HL-60 (cell line): ENCODE measurements at regions not wholly inside any gene's neighbourhood (a gene's known extent, or its start where the extent isn't known, plus 50 kb on each side); places are given as distances from the start of the nearest gene placed in this dataset.
"Not testable (repeated sequence)": the region's sequence is repeated elsewhere in the genome, so short reads cannot be mapped to it uniquely, and the experiment has no call there.

Experiments used
- DNase-seq, 2 experiments: peaks; one replicate each; pipeline ENCODE4 v3.0.0-alpha.2; 2010 to 2020; ENCODE audit warnings: low read depth in 1 of 2, low spot score in 1 of 2
- H3K27ac ChIP-seq: fragments of 250-450 bp; sonication (Bioruptor Pico); replicated peaks from 2 replicates; pipeline ENCODE4 v1.5.1; 2020; ENCODE audit warnings: mild to moderate bottlenecking, moderate library complexity
- H3K27me3 ChIP-seq: fragments of 250-450 bp; sonication (Bioruptor Pico); 2 replicates; pipeline ENCODE4 v1.5.1; 2021; ENCODE audit warnings: mild to moderate bottlenecking, moderate library complexity; ENCODE audit not compliant: insufficient read depth, poor library complexity, severe bottlenecking
- H3K4me3 ChIP-seq: replicated peaks from 2 replicates; pipeline ENCODE4 v1.5.1; 2011; ENCODE audit warnings: mild to moderate bottlenecking, control low read depth, low read length; ENCODE audit not compliant: insufficient read depth
- CTCF ChIP-seq: IDR thresholded peaks from one replicate; pipeline ENCODE4 v1.5.1; 2011; ENCODE audit warnings: low read length, control low read depth, inconsistent platforms; ENCODE audit not compliant: insufficient read depth
- GABPA ChIP-seq: IDR thresholded peaks from 2 replicates; pipeline ENCODE4 v1.6.1; 2012; ENCODE audit warnings: low read depth
- POLR2AphosphoS5 ChIP-seq: IDR thresholded peaks from 2 replicates; pipeline ENCODE4 v1.6.1; 2012; ENCODE audit warnings: low read depth
- REST ChIP-seq: IDR thresholded peaks from 2 replicates; pipeline ENCODE4 v1.6.1; 2012; ENCODE audit warnings: low read depth; ENCODE audit not compliant: insufficient replicate concordance
- SPI1 ChIP-seq: IDR thresholded peaks from 2 replicates; pipeline ENCODE4 v1.6.1; 2012; ENCODE audit warnings: low read depth, mild to moderate bottlenecking, borderline replicate concordance

- TF ChIP-seq REST (no peak), GABPA (no peak), POLR2AphosphoS5 (no peak), CTCF (no peak), SPI1 (no peak)
- H3K27ac ChIP-seq = no peak overlapping the region
- H3K27me3 ChIP-seq = no peaks in the 10 kb centered on the region
- no peak overlapping the region for H3K4me3 ChIP-seq
- no peak for DNase-seq
Observed at GRCh38 chr5:103866169-103866568, 303.6 kb upstream of the NUDT12 start.

GRCh38 chr5:103862398-103862797 is 299.8 kb upstream of the NUDT12 start:
- Histone ChIP-seq H3K4me3 (no peak overlapping the region), H3K27ac (no peak overlapping the region), H3K27me3 (no peaks in the 10 kb centered on the region)
- no peak for DNase-seq
- TF ChIP-seq CTCF = no peak
- TF ChIP-seq SPI1 = no peak
- TF ChIP-seq REST = no peak
- TF ChIP-seq GABPA = no peak
- TF ChIP-seq POLR2AphosphoS5 = no peak

GRCh38 chr5:103860327-103860726 is 297.7 kb upstream of the NUDT12 start:
- H3K27ac ChIP-seq = no peak overlapping the region
- no peaks in the 10 kb centered on the region for H3K27me3 ChIP-seq
- no peak overlapping the region for H3K4me3 ChIP-seq
- no peak for TF ChIP-seq SPI1
- TF ChIP-seq GABPA = no peak
- TF ChIP-seq REST = no peak
- TF ChIP-seq CTCF = no peak
- no peak for TF ChIP-seq POLR2AphosphoS5
- DNase-seq = no peak

GRCh38 chr5:103858367-103858766 is 295.8 kb upstream of the NUDT12 start:
- not testable (repeated sequence) for H3K27me3 ChIP-seq, DNase-seq, H3K4me3 ChIP-seq, H3K27ac ChIP-seq
